ENCODE measurements at regions not wholly inside any gene's neighbourhood (a gene's known extent, or its start where the extent isn't known, plus 50 kb on each side); places are given as distances from the start of the nearest gene placed in this dataset.
A peak's percentile ranks its signal among the peaks of the same experiment; 100 is the strongest.
"Not testable (repeated sequence)": the region's sequence is repeated elsewhere in the genome, so short reads cannot be mapped to it uniquely, and the experiment has no call there.

DNA sequence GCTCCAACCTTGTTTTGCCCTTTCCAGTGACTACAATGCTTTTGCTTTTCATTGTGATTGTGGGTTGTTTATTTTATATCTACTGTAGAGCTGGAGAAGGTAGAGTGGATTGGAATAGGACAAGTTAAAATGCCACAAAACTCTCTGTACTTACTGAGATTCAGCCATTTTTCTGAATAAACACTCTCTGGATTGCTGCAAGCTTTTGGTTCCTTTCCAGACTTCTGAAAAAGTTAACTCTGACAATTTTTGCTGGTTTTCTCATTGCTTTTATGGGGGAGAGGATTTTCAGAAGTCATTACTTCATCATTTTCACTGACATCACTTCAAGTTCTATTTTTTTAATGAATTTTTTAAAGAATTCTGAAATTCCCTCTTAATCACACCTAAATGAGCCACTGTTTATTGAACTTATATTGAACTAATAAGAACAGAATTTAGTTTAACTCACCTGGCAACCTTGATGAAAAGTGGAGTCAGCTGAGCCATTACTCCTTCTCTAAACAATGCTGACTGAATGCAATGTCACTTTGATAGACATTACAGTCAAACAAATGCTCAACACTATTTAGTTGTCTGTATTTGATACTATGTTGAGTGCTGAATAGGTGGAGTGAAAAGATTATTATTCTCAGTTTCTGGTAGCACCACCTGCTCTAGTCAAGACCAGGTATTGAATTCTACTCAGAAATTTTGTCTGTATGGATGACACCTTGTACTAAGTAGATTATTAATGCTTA is 303.5 kb downstream of the DLEU7 start:
- no peak for DNase-seq

DNA sequence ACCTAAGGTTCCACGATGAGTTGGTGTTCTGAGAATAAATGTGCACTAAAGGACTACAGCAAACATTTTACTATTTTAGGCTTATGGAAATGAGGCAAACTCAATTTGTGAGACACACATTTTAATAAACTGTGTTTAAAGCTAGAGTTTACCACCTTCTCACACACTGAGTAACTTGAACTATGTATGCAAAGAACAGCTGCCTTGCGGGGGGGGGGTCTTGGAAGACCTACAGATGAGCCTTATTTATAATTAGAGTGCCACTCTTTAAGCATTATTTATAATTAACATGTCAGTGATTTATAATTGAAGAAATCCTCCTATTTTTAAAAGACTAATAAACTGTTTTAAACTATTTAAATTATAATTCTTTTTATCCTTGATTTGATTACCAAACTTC is 300.4 kb downstream of the DLEU7 start:
- DNase-seq, result no peak

DNA sequence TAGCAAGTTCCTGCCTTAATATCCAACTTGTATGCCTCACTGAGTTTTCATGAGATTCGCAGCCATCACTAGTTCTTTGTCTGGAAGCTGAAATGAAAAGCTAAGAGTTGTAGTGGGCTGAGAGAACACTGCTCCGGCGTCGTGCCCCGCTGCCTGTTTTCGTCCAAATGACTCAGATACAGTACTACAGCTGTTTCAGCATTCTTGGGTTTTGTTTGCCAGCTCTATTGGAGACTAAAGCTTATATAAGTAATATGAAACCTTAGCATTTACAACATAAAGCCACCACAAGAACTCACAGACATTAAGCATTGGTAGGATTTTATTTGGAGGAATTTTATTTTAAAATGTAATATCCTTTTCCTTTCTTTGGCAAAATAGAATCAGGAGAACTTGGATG is 299.7 kb downstream of the DLEU7 start:
- no peak for DNase-seq

DNA sequence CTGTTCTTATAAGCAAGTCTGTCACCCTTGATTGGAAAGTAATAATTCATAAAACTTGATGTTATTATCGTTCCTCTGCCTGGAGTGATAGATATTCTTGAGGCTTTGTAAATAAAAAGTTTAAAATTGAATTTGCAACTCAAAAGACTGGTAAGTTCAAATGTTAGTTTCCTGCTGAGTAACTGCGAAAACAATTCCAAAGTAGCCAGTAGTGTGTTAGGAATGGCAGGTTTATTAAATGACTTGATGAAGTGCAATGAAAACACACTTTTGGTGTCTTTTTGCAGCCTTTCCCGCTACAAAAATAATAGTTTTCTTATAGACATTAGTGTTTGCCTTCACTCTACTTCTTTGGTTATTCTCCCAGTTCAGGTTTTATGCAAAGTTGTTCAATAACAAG is 299.3 kb downstream of the DLEU7 start:
- DNase-seq, result no peak

GRCh38 chr13:50547175-50547574 is 296.3 kb downstream of the DLEU7 start:
- not testable (repeated sequence) for DNase-seq

DNA sequence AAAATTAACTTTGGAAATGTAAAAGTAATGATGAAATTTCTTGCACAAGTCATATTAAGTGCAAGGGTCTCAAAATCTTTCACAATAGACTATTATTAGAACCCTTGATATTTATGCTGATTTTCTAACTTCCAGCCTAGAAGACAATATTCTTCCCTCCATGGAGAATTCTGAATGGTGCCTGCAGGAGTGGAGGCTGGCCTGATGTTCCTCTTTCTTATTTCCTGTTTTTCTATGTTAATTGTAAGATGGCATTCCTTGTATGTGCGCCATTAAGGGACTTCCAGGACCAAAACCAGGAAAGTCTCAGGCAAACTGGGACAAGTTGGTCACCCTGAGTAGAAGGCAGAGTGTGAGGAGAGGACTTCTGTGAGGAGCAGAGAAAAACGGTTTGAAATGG is 294.9 kb downstream of the DLEU7 start:
- DNase-seq, result no peak

- no peak for DNase-seq
Observed at GRCh38 chr13:50549221-50549942, 294.1 kb downstream of the DLEU7 start.

GRCh38 chr13:50550151-50550550 is 293.3 kb downstream of the DLEU7 start:
- DNase-seq, result no peak

DNA sequence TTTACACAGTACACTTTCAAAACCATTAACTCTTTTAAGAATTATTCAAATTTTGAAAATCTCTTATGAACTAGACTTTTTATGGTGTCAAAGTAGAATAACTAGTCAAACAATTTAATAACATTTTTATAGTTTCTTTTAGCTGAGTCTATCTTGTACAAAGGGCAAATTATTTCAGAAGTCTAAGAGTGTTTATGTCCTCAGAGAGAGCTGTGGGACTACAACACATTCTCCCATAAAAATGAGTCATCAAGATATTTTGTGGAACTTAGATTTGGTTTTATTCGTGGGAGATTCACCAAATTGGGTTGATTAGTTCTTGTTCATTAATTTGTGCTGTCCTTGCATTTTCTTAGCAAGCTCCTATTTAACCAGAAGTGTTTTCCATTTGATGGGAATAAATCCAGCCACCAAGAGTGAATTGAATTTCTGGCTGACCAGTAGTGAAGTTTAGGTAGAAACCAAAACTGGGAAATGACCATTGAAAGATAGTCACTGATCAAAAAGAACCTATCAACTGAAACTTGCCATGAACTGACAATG is 291.0 kb downstream of the DLEU7 start:
- no peak for DNase-seq

DNA sequence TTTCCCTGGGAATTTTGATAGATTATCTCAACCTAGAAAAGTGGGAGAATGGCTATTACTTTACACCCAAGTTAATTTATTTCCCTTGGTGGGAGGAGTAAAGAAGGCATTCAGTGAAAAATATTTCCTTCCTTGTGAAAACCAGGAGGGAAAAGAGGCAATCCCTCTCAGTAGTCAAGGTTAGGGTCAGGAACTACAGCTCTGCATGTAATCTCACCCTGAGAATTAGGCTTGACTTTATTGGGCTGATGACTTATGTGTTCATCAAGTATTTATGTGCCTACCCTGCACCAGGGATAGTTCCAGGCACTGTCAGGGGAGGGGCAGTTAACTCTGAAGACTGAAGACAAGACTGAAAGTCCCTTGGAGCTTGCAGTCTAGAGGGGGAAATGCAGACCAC is 281.8 kb downstream of the DLEU7 start:
- no peak for DNase-seq

DNA sequence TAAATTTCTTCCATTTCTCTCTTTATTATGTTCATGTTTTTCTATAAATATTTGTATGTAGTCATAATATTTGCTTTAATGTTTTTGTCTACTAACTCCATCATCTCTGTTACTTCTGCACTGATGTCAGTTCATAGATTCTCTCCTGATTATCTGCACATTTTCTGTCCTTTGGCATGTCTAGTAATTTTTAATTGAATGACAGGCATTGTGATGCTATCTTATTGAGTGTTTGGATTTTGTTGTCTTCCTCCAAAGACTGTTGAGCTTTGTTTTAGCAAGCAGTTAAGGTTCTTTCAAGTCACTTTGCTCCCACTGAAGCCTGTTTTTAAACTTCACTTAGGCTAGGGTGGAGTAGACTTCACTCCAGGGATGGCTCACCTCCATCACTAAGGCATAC is 276.8 kb downstream of the DLEU7 start:
- no peak for DNase-seq

DNA sequence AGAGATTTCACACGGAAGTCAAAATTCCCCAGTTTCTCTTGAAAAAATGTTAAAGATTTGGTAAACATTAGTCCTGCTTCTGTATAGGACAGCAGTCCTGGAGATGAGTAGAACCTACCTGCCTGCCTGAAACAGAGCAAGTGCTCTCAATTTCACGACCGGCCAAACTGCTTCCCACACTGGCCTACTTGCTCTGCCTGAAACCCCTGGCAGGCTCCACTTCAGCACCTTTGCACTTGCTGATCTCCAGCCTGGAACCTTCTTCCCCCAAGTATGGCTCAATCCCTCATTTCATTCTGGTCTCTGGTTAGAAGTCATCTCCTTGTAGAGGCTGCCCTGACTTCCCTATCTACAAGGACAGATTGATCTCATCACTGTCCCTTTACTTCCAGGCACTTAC is 271.4 kb downstream of the DLEU7 start:
- no peak for DNase-seq

GRCh38 chr13:50573066-50573465 is 270.4 kb downstream of the DLEU7 start:
- DNase-seq, result no peak

DNA sequence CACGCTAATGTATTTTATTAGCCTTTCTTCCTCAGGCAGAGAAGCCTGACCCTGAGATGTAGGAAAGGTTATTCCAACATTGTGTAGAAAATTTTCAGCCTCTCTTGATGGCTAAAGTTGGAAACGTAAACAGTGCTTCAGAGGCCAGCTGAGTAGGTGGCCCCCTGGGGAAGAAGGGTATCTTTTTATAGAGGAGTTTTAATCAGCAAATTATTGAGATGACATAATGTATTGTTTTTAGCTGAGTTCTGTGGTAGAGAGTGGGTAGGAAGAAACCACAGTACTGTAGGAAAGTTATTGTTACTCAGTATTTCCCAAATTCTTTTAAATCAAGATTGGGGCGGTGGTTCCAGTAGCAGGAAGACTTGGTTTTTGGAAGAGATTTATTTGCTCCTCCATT is 268.8 kb downstream of the DLEU7 start:
- no peak for DNase-seq

DNA sequence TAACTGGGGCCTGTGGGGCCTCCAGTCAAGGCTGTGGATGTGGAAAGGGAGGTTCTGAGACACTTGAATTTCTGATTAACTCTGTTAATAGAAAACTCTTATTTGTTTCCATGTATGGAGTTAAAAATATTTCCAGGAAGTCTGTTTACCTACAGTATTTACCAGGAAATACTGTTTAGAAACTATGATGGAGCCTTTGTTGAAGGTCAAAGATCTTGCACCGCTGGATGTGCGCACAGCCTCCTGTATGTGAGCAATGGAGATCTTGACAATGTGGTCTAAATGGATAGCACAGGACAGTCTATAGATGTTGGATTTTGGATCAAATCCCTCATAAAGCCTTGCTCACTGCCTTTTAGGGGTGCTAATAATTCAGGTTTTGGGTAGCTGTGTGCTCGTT is 268.4 kb downstream of the DLEU7 start:
- DNase-seq, result no peak

DNA sequence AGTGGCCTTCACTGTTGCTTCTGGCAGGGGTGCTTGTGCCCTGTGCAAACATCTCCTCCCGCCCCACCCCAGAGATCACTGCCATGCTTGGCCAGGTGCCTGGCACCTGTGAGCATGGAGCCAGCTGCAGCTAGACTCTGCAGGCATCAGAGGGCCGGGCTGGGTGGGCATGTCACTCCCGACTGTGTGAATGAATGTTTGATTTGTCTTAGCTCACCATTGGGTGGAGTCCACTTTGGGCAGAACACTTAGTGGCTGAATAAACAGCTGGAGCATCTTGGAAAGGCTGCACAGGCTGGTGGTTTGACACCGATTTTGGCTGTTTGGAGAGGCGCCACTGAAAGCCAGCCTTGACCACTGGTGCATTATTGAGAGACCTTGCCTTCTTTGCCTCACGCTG is 267.3 kb downstream of the DLEU7 start:
- DNase-seq, result peak; percentile 66

GRCh38 chr13:50577806-50578205 is 265.7 kb downstream of the DLEU7 start:
- DNase-seq, result no peak

DNA sequence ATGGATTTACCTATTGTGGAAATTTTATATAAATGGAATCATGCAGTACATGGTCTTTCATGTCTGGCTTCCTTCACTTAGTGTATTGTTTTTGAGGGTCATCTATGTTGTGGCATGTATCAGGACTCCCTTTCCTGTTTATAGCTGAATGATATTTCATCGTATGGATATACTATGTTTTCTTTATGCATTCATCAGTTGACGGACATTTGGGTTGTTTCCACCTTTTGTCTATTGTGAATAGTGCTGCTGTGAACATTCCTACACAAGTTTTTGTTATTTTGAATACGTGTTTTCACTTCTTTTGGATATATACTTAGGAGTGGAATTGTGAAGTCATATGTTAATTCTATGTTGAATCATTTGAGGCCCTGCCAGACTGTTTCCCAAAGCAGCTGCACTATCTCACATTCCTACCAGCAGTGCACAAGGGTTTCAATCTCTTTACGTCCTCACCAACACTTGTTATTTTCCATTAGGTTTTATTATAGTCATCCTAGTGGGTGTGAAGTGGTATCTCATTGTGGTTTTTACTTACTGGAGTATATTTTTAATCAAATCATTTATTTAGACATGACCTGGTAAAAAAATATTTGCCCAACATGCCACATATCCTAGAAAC is 262.7 kb downstream of the DLEU7 start:
- no peak for DNase-seq

- DNase-seq, result no peak
Observed at GRCh38 chr13:50581586-50582196, 261.8 kb downstream of the DLEU7 start.

DNA sequence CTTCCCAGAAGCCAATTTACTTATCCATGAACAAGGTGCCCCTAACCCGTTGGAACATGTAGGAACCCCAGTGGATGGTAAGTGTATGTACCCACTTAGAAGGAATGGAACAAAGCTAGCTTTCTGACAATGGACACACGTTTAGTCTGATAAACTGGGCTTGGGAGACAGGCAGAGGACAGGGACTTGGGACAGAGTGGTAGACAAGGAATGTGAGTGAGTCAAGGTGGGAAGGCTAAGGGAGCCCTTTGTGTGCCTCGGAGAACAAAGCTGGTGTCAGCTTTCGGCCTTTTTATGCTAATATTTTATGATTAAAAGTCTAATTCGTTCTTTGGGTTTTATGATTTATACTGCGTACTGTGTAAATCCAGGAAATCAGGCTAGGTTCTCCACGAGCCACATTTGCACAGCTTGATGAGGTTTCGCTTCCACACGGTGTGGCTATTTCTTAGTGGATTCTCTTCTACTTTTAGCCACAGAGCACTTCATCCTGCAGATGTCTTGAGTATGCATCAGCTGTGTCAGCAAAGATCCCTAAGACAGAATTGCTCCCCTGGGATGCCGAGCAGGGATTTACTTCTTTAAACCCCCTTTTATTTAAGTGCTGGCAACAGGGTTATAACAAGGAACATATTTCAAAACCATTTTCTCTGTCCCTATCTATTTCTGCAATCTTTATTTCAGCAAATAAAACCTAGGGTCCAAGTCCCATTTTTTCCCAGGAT is 258.5 kb downstream of the DLEU7 start:
- DNase-seq, result no peak

- no peak for DNase-seq
Observed at GRCh38 chr13:50585674-50586413, 257.6 kb downstream of the DLEU7 start.
